Kidney tubule cell (primary cell): ENCODE measurements at regions not wholly inside any gene's neighbourhood (a gene's known extent, or its start where the extent isn't known, plus 50 kb on each side); places are given as distances from the start of the nearest gene placed in this dataset.
A peak's percentile ranks its signal among the peaks of the same experiment; 100 is the strongest.
"Not testable (repeated sequence)": the region's sequence is repeated elsewhere in the genome, so short reads cannot be mapped to it uniquely, and the experiment has no call there.

ENCODE experiments used
- DNase-seq: peaks from one replicate; pipeline ENCODE4 v3.0.0-alpha.2; 2018; ENCODE audit warnings: low spot score

GRCh38 chr15:68482246-68482645, 50.3 kb upstream of the ITGA11 start:
- no peak for DNase-seq

GRCh38 chr15:68483165-68483564, 51.2 kb upstream of the ITGA11 start:
- DNase-seq: no peak

GRCh38 chr15:68484220-68484619, 52.3 kb upstream of the ITGA11 start:
- DNase-seq: no peak

GRCh38 chr15:68484696-68485400, 52.9 kb upstream of the ITGA11 start:
- DNase-seq: no peak

- DNase-seq: no peak
Measured at GRCh38 chr15:68485721-68486360, 53.9 kb upstream of the ITGA11 start.

GRCh38 chr15:68487087-68487843, 55.3 kb upstream of the ITGA11 start:
- DNase-seq: peak; percentile 23

- DNase-seq: no peak
Measured at GRCh38 chr15:68488290-68488689, 56.3 kb upstream of the ITGA11 start.

GRCh38 chr15:68488966-68489365, 57.0 kb upstream of the ITGA11 start:
- peak; percentile 77 for DNase-seq

GRCh38 chr15:68489421-68489820, 57.5 kb upstream of the ITGA11 start:
- DNase-seq: peak; percentile 81

GRCh38 chr15:68491415-68492106, 59.6 kb upstream of the ITGA11 start:
- DNase-seq: no peak

GRCh38 chr15:68492855-68493254, 60.9 kb upstream of the ITGA11 start:
- DNase-seq: peak; percentile 86

- DNase-seq: no peak
Measured at GRCh38 chr15:68493629-68494028, 61.7 kb upstream of the ITGA11 start.

- peak; percentile 28 for DNase-seq
Measured at GRCh38 chr15:68494573-68495110, 62.7 kb upstream of the ITGA11 start.

GRCh38 chr15:68495221-68495950, 63.4 kb upstream of the ITGA11 start:
- DNase-seq: no peak

- DNase-seq: no peak
Measured at GRCh38 chr15:68495981-68496705, 64.2 kb upstream of the ITGA11 start.

- DNase-seq: not testable (repeated sequence)
Measured at GRCh38 chr15:68496751-68497150, 64.8 kb upstream of the ITGA11 start.

GRCh38 chr15:68497206-68497910, 65.4 kb upstream of the ITGA11 start:
- peak; percentile 53 for DNase-seq

- DNase-seq: no peak
Measured at GRCh38 chr15:68498076-68498475, 66.1 kb upstream of the ITGA11 start.

GRCh38 chr15:68499620-68500312, 67.8 kb upstream of the ITGA11 start:
- peak; percentile 4 for DNase-seq
